Thymus (tissue), 11 donors: ENCODE measurements at regions not wholly inside any gene's neighbourhood (a gene's known extent, or its start where the extent isn't known, plus 50 kb on each side); places are given as distances from the start of the nearest gene placed in this dataset.

Source experiments
- DNase-seq, 9 donors: peaks; one replicate each; pipeline ENCODE4 v3.0.0-alpha.2; 2013; ENCODE audit warnings: low spot score in 9 of 9, low read depth in 6 of 9, missing footprints in 1 of 9
- H3K27ac ChIP-seq, 2 donors: one replicate each; pipeline ENCODE4 v1.5.1; 2013; ENCODE audit warnings: control low read depth in 1 of 2, low read depth in 1 of 2, low read length in 1 of 2, mild to moderate bottlenecking in 1 of 2, moderate library complexity in 1 of 2
- H3K27me3 ChIP-seq, 2 donors: one replicate each; pipeline ENCODE4 v1.5.1; 2013; ENCODE audit warnings: low read length in 1 of 2; ENCODE audit not compliant: control insufficient read depth in 2 of 2, insufficient read depth in 1 of 2
- H3K36me3 ChIP-seq, 2 donors: one replicate each; pipeline ENCODE4 v1.5.1; 2013; ENCODE audit warnings: low read length in 1 of 2, mild to moderate bottlenecking in 1 of 2, moderate library complexity in 1 of 2; ENCODE audit not compliant: control insufficient read depth in 2 of 2, insufficient read depth in 2 of 2
- H3K4me1 ChIP-seq, 2 donors: one replicate each; pipeline ENCODE4 v1.5.1; 2013; ENCODE audit warnings: low read length in 2 of 2; ENCODE audit not compliant: control insufficient read depth in 2 of 2, insufficient read depth in 2 of 2
- H3K4me3 ChIP-seq, 2 donors: one replicate each; pipeline ENCODE4 v1.5.1; 2013; ENCODE audit warnings: low read length in 2 of 2, control low read depth in 1 of 2, mild to moderate bottlenecking in 1 of 2
- H3K9me3 ChIP-seq, 2 donors: one replicate each; pipeline ENCODE4 v1.5.1; 2013; ENCODE audit warnings: low read length in 1 of 2, mild to moderate bottlenecking in 1 of 2; ENCODE audit not compliant: control insufficient read depth in 2 of 2, insufficient read depth in 1 of 2
- WGBS: extraction: QIAGEN DNeasy Blood & Tissue Kit; methylation state at CpG from one replicate; pipeline ENCODE4 v1.1.7; 2013; 5-methylcytosine and 5-hydroxymethylcytosine counted together
- donor health status: healthy.

- no peak overlapping the region for H3K27ac ChIP-seq
- no peaks in the 10 kb centered on the region for H3K36me3 ChIP-seq
- no peaks in the 10 kb centered on the region for H3K9me3 ChIP-seq
- no peaks in the 10 kb centered on the region for H3K27me3 ChIP-seq
- H3K4me3 ChIP-seq: no peak overlapping the region
- H3K4me1 ChIP-seq: no peaks in the 10 kb centered on the region
- DNase-seq: no peak
- WGBS: 96% methylated on average over 1 of the region's 1 CpG
Measured at GRCh38 chr1:72466376-72466775, 184.0 kb upstream of the NEGR1 start.

- H3K27ac ChIP-seq: no peak overlapping the region
- no peaks in the 10 kb centered on the region for H3K9me3 ChIP-seq
- no peaks in the 10 kb centered on the region for H3K27me3 ChIP-seq
- H3K4me3 ChIP-seq: no peak overlapping the region
- no peaks in the 10 kb centered on the region for H3K36me3 ChIP-seq
- no peaks in the 10 kb centered on the region for H3K4me1 ChIP-seq
- no peak for DNase-seq
- 96% methylated on average over 3 of the region's 3 CpGs for WGBS
Measured at GRCh38 chr1:72462186-72462905, 180.0 kb upstream of the NEGR1 start.

GRCh38 chr1:72442262-72442661, 159.9 kb upstream of the NEGR1 start:
- Histone ChIP-seq H3K36me3 (no peaks in the 10 kb centered on the region), H3K4me1 (no peaks in the 10 kb centered on the region), H3K9me3 (no peaks in the 10 kb centered on the region), H3K4me3 (no peak overlapping the region), H3K27ac (no peak overlapping the region), H3K27me3 (no peaks in the 10 kb centered on the region)
- no peak for DNase-seq
- WGBS: 95% methylated on average over 3 of the region's 3 CpGs

GRCh38 chr1:72439036-72439435, 156.7 kb upstream of the NEGR1 start:
- no peak for DNase-seq
- WGBS: 97% methylated on average over 1 of the region's 1 CpG

GRCh38 chr1:72438270-72438669, 155.9 kb upstream of the NEGR1 start:
- Histone ChIP-seq H3K4me1 (no peaks in the 10 kb centered on the region), H3K27me3 (no peaks in the 10 kb centered on the region), H3K27ac (no peak overlapping the region), H3K36me3 (no peaks in the 10 kb centered on the region), H3K9me3 (no peaks in the 10 kb centered on the region), H3K4me3 (no peak overlapping the region)
- no peak for DNase-seq
- WGBS: 94% methylated on average over 1 of the region's 1 CpG

More at GRCh38 chr1:72439036-72439435, 156.7 kb upstream of the NEGR1 start:
- Histone ChIP-seq H3K4me3 (no peak overlapping the region), H3K27ac (no peak overlapping the region), H3K36me3 (no peaks in the 10 kb centered on the region), H3K27me3 (no peaks in the 10 kb centered on the region), H3K4me1 (no peaks in the 10 kb centered on the region), H3K9me3 (no peaks in the 10 kb centered on the region)

- Histone ChIP-seq H3K9me3 (no peaks in the 10 kb centered on the region), H3K36me3 (no peaks in the 10 kb centered on the region), H3K4me1 (no peaks in the 10 kb centered on the region), H3K27me3 (no peaks in the 10 kb centered on the region), H3K27ac (no peak overlapping the region), H3K4me3 (no peak overlapping the region)
- no peak for DNase-seq
Measured at GRCh38 chr1:72435025-72435424, 152.7 kb upstream of the NEGR1 start.

- Histone ChIP-seq H3K9me3 (no peaks in the 10 kb centered on the region), H3K27me3 (no peaks in the 10 kb centered on the region), H3K4me3 (no peak overlapping the region), H3K27ac (no peak overlapping the region), H3K4me1 (no peaks in the 10 kb centered on the region), H3K36me3 (no peaks in the 10 kb centered on the region)
- WGBS: 99% methylated on average over 2 of the region's 2 CpGs
- DNase-seq: no peak
Measured at GRCh38 chr1:72434070-72434469, 151.7 kb upstream of the NEGR1 start.

- WGBS: 95% methylated on average over 2 of the region's 2 CpGs
- Histone ChIP-seq H3K27me3 (no peaks in the 10 kb centered on the region), H3K9me3 (no peaks in the 10 kb centered on the region), H3K4me3 (no peak overlapping the region), H3K4me1 (no peaks in the 10 kb centered on the region), H3K36me3 (no peaks in the 10 kb centered on the region), H3K27ac (no peak overlapping the region)
- DNase-seq: no peak
Measured at GRCh38 chr1:72433591-72433990, 151.3 kb upstream of the NEGR1 start.

GRCh38 chr1:72432645-72433267, 150.4 kb upstream of the NEGR1 start:
- Histone ChIP-seq H3K36me3 (no peaks in the 10 kb centered on the region), H3K4me1 (no peaks in the 10 kb centered on the region), H3K27me3 (no peaks in the 10 kb centered on the region), H3K27ac (no peak overlapping the region), H3K9me3 (no peaks in the 10 kb centered on the region), H3K4me3 (no peak overlapping the region)
- DNase-seq: no peak
- WGBS: 84% methylated on average over 5 of the region's 5 CpGs
